Uterus (tissue), 2 donors: ENCODE measurements at regions not wholly inside any gene's neighbourhood (a gene's known extent, or its start where the extent isn't known, plus 50 kb on each side); places are given as distances from the start of the nearest gene placed in this dataset.

Source experiments
- CTCF ChIP-seq, 4 experiments: fragments of 200-600 bp in 2 of 4; fragments of 450-650 bp in 2 of 4; sonication (generic) in 2 of 4; IDR thresholded peaks; one replicate each; pipeline ENCODE4 v1.5.1; 2016 to 2019; ENCODE audit warnings: antibody characterized with exemption in 4 of 4, mild to moderate bottlenecking in 2 of 4, moderate library complexity in 1 of 4
- POLR2A ChIP-seq, 2 donors: fragments of 450-650 bp; IDR thresholded peaks; one replicate each; pipeline ENCODE4 v1.6.1; 2016; ENCODE audit warnings: antibody characterized with exemption in 2 of 2, mild to moderate bottlenecking in 1 of 2, moderate library complexity in 1 of 2

GRCh38 chr6:167739721-167740475 lies 86.8 kb upstream of the AFDN start:
- TF ChIP-seq CTCF (IDR thresholded peaks at IDR 0.05) (no peak), POLR2A (IDR thresholded peaks at IDR 0.05) (no peak)
